Liver (tissue), 8 donors: ENCODE measurements at regions not wholly inside any gene's neighbourhood (a gene's known extent, or its start where the extent isn't known, plus 50 kb on each side); places are given as distances from the start of the nearest gene placed in this dataset.

Experiments
- DNase-seq: peaks from one replicate; pipeline ENCODE4 v3.0.0-alpha.2; 2017; ENCODE audit warnings: low spot score
- H3K27ac ChIP-seq, 2 donors: one replicate each; pipeline ENCODE4 v1.7.0; 2013; ENCODE audit warnings: inconsistent platforms in 2 of 2, low read length in 2 of 2, control low read depth in 1 of 2, low read depth in 1 of 2, mild to moderate bottlenecking in 1 of 2
- H3K27me3 ChIP-seq, 4 donors: one replicate each; pipeline versions ENCODE4 v1.6.1 to v1.7.0; 2013; ENCODE audit warnings: low read length in 3 of 4, inconsistent platforms in 1 of 4, mild to moderate bottlenecking in 1 of 4, moderate library complexity in 1 of 4; ENCODE audit not compliant: control insufficient read depth in 4 of 4, insufficient read depth in 4 of 4
- H3K36me3 ChIP-seq, 4 donors: one replicate each; pipeline versions ENCODE4 v1.6.1 to v1.7.0; 2013; ENCODE audit warnings: low read length in 3 of 4, mild to moderate bottlenecking in 3 of 4, low read depth in 1 of 4, moderate library complexity in 1 of 4; ENCODE audit not compliant: control insufficient read depth in 4 of 4, insufficient read depth in 3 of 4
- H3K4me1 ChIP-seq, 4 donors: one replicate each; pipeline versions ENCODE4 v1.6.1 to v1.7.0; 2013; ENCODE audit warnings: low read length in 3 of 4, mild to moderate bottlenecking in 3 of 4, moderate library complexity in 1 of 4; ENCODE audit not compliant: control insufficient read depth in 4 of 4, insufficient read depth in 4 of 4
- H3K4me3 ChIP-seq, 3 donors: one replicate each; pipeline versions ENCODE4 v1.6.1 to v1.7.0; 2013; ENCODE audit warnings: low read length in 3 of 3, control low read depth in 1 of 3, low read depth in 1 of 3, mild to moderate bottlenecking in 1 of 3
- H3K9ac ChIP-seq, 2 donors: one replicate each; pipeline ENCODE4 v1.7.0; 2013; ENCODE audit warnings: low read length in 2 of 2, mild to moderate bottlenecking in 2 of 2, moderate library complexity in 2 of 2, control low read depth in 1 of 2, low read depth in 1 of 2
- H3K9me3 ChIP-seq, 4 donors: one replicate each; pipeline versions ENCODE4 v1.6.1 to v1.7.0; 2013; ENCODE audit warnings: low read length in 3 of 4; ENCODE audit not compliant: control insufficient read depth in 4 of 4
- ATF3 ChIP-seq: IDR thresholded peaks from 2 replicates; pipeline ENCODE4 v1.6.1; 2016; ENCODE audit warnings: antibody characterized with exemption
- CTCF ChIP-seq: fragments of 150-350 bp; IDR thresholded peaks from 2 replicates; pipeline ENCODE4 v1.5.1; 2017; ENCODE audit warnings: improper control_type of control experiment, low read depth, low read length; ENCODE audit not compliant: missing input control
- GABPA ChIP-seq, 2 donors: IDR thresholded peaks in 1 of 2; conservative IDR thresholded peaks in 1 of 2; 2 replicates each; pipeline ENCODE4 v1.6.1; 2016; ENCODE audit warnings: antibody characterized with exemption in 2 of 2, mild to moderate bottlenecking in 1 of 2, moderate library complexity in 1 of 2
- HNF4A ChIP-seq, 2 donors: conservative IDR thresholded peaks; 2 replicates each; pipeline ENCODE4 v1.6.1; 2016; ENCODE audit warnings: antibody characterized with exemption in 2 of 2, mild to moderate bottlenecking in 2 of 2
- NR2F2 ChIP-seq: IDR thresholded peaks from 2 replicates; pipeline ENCODE4 v1.6.1; 2016; ENCODE audit warnings: antibody characterized with exemption
- RAD21 ChIP-seq, 2 donors: IDR thresholded peaks; 2 replicates each; pipeline ENCODE4 v1.6.1; 2016; ENCODE audit warnings: antibody characterized with exemption in 2 of 2, mild to moderate bottlenecking in 2 of 2
- REST ChIP-seq: IDR thresholded peaks from 2 replicates; pipeline ENCODE4 v1.6.1; 2016; ENCODE audit warnings: antibody characterized with exemption, mild to moderate bottlenecking
- RXRA ChIP-seq, 2 donors: IDR thresholded peaks; 2 replicates each; pipeline ENCODE4 v1.6.1; 2017 to 2018; ENCODE audit warnings: antibody characterized with exemption in 2 of 2, mild to moderate bottlenecking in 1 of 2
- SP1 ChIP-seq: IDR thresholded peaks from 2 replicates; pipeline ENCODE4 v1.6.1; 2018; ENCODE audit warnings: antibody characterized with exemption, mild to moderate bottlenecking
- YY1 ChIP-seq: IDR thresholded peaks from 2 replicates; pipeline ENCODE4 v1.6.1; 2016; ENCODE audit warnings: antibody characterized with exemption, mild to moderate bottlenecking
- WGBS: extraction: QIAGEN DNeasy Blood & Tissue Kit; methylation state at CpG from one replicate; pipeline ENCODE4 v1.1.7; 2013; 5-methylcytosine and 5-hydroxymethylcytosine counted together
- donor health status: healthy.
- donor health status: healthy.
- donor health status: healthy.
- donor health status: healthy.
- donor health status: healthy.

- no peak for TF ChIP-seq REST
- TF ChIP-seq ATF3, result no peak
- no peak for TF ChIP-seq HNF4A (conservative IDR thresholded peaks at IDR 0.05)
These were observed 286.8 kb upstream of the KLF3 start (continued) for GRCh38 chr4:38377195-38377594.

GRCh38 chr4:38378478-38378877 is 285.5 kb upstream of the KLF3 start:
- 64% methylated on average over 3 of the region's 3 CpGs for WGBS

GRCh38 chr4:38381788-38382187 is 282.2 kb upstream of the KLF3 start:
- Histone ChIP-seq H3K27me3 (no peaks in the 10 kb centered on the region), H3K4me3 (no peak overlapping the region), H3K36me3 (no peaks in the 10 kb centered on the region), H3K27ac (no peak overlapping the region), H3K9me3 (no peaks in the 10 kb centered on the region), H3K9ac (no peak overlapping the region), H3K4me1 (peaks cover 3 to 31% (median 30%) of the 10 kb centered on the region in 4 donors)
- 89% methylated on average over 6 of the region's 6 CpGs for WGBS
- TF ChIP-seq SP1, result no peak
- DNase-seq, result no peak

More at GRCh38 chr4:38378478-38378877, 285.5 kb upstream of the KLF3 start:
- no peak for TF ChIP-seq NR2F2
- Histone ChIP-seq H3K4me3 (no peak overlapping the region), H3K27me3 (no peaks in the 10 kb centered on the region), H3K9me3 (no peaks in the 10 kb centered on the region), H3K36me3 (no peaks in the 10 kb centered on the region), H3K4me1 (peaks cover 0 to 4% (median 1%) of the 10 kb centered on the region in 4 donors), H3K27ac (no peak overlapping the region), H3K9ac (no peak overlapping the region)
- no peak for DNase-seq

GRCh38 chr4:38382520-38382919 is 281.5 kb upstream of the KLF3 start:
- 76% methylated on average over 7 of the region's 7 CpGs for WGBS
- TF ChIP-seq GABPA (IDR thresholded peaks at IDR 0.05 in 1 of 2, conservative IDR thresholded peaks at IDR 0.05 in 1 of 2), result no peak
- no peak for TF ChIP-seq RXRA (IDR thresholded peaks at IDR 0.05)
- no peak for TF ChIP-seq CTCF
- TF ChIP-seq YY1, result no peak
- TF ChIP-seq RAD21 (IDR thresholded peaks at IDR 0.05), result no peak
- no peak for TF ChIP-seq ATF3
- TF ChIP-seq NR2F2, result no peak
- TF ChIP-seq HNF4A (conservative IDR thresholded peaks at IDR 0.05), result no peak
- Histone ChIP-seq H3K9ac (no peak overlapping the region), H3K27me3 (no peaks in the 10 kb centered on the region), H3K4me3 (no peak overlapping the region), H3K9me3 (no peaks in the 10 kb centered on the region), H3K4me1 (peaks cover 4 to 38% (median 37%) of the 10 kb centered on the region in 4 donors), H3K36me3 (no peaks in the 10 kb centered on the region), H3K27ac (no peak overlapping the region)
- no peak for DNase-seq
